DOHH2 (cell line): ENCODE measurements at regions not wholly inside any gene's neighbourhood (a gene's known extent, or its start where the extent isn't known, plus 50 kb on each side); places are given as distances from the start of the nearest gene placed in this dataset.

Experiments used
- CTCF ChIP-seq: fragments of 200-600 bp; sonication (generic); IDR thresholded peaks from one replicate; pipeline ENCODE4 v1.5.1; 2014; ENCODE audit warnings: antibody characterized with exemption, mild to moderate bottlenecking, low read depth, low read length; ENCODE audit not compliant: poor library complexity, severe bottlenecking
- EZH2phosphoT487 ChIP-seq: fragments of 200-600 bp; sonication (generic); IDR thresholded peaks from 2 replicates; pipeline ENCODE4 v1.6.1; 2017; ENCODE audit warnings: borderline replicate concordance, mild to moderate bottlenecking, antibody characterized with exemption, low read length, moderate library complexity, mixed read lengths

GRCh38 chr4:135485371-135485770 lies 1283.8 kb upstream of the PABPC4L start:
- TF ChIP-seq CTCF (no peak), EZH2phosphoT487 (no peak)
